ENCODE measurements at regions not wholly inside any gene's neighbourhood (a gene's known extent, or its start where the extent isn't known, plus 50 kb on each side); places are given as distances from the start of the nearest gene placed in this dataset.

DNA sequence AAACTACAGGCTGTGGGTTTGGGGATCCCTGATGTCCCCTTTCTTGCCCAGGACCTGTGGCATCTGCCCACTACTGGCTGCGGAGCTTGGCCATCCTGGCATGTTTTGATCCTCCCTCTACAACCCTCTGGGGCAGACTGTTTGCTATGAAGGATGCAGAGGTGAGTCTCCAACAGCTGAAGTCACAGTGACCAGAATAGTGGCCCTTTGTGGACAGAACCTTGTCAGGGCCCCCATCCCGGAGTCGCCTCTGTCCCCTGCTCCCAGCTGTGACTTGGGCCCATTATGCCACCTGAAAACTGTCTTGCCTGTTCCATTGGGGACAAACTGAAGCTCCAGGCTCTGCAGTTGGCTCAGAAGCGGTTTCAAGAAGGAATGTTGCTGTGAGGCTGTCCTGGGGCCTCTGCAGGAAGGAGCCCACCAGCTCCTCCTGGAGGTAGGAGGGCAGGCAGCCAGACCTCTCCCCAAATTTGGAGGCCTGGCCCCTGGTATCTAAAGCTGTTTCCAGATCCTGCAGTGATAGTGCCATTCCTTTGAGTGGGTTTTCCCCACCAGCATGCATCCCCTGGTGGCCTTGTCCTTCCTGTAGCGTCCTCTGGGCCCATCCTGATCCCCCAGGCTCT is 93.3 kb downstream of the BARX1 start:
- H4K20me1 ChIP-seq (ENCODE audit: control insufficient read depth, insufficient read depth): no peaks in the 10 kb centered on the region
- no peak for ATAC-seq
- H3K9ac ChIP-seq (ENCODE audit: control insufficient read depth, insufficient read depth, low read length): no peak overlapping the region
- RAD21 ChIA-PET (ENCODE audit: unreplicated experiment): no interaction called here
- WGBS (ENCODE audit: insufficient coverage, insufficient replicate concordance, low lambda C conversion rate, missing lambda C conversion rate): 30% methylated on average over 5 of the region's 5 CpGs
- H3K79me2 ChIP-seq (ENCODE audit: control insufficient read depth, insufficient read depth, low read length): no peaks in the 10 kb centered on the region
- intact Hi-C loops (cut with micrococcal nuclease; ENCODE audit: unreplicated experiment) (no loop called here), in situ Hi-C loops (cut with MboI) (no loop called here)
- H2AFZ ChIP-seq (ENCODE audit: control insufficient read depth, low read depth, low read length): no peak overlapping the region
- no TSS peak for BruUV-seq (replicated peaks)
- POLR2A ChIA-PET: no interaction called here
- SMC1A ChIA-PET (ENCODE audit: uncharacterized antibody, unreplicated experiment): no interaction called here
- no peak overlapping the region for H3K27ac ChIP-seq (ENCODE audit: control insufficient read depth, insufficient read depth)
- H3K36me3 ChIP-seq (ENCODE audit: control insufficient read depth in 2 of 2, insufficient read depth in 2 of 2, low read length in 1 of 2): no peaks in the 10 kb centered on the region
- no peak for FAIRE-seq
- DNase-seq (ENCODE audit: low read depth, low spot score): no peak
- no peaks in the 10 kb centered on the region for H3K4me1 ChIP-seq (ENCODE audit: control insufficient read depth, insufficient read depth, low read length)
- H3K4me2 ChIP-seq (ENCODE audit: control insufficient read depth, insufficient read depth): no peak overlapping the region
- TF ChIP-seq, protein P1, sequence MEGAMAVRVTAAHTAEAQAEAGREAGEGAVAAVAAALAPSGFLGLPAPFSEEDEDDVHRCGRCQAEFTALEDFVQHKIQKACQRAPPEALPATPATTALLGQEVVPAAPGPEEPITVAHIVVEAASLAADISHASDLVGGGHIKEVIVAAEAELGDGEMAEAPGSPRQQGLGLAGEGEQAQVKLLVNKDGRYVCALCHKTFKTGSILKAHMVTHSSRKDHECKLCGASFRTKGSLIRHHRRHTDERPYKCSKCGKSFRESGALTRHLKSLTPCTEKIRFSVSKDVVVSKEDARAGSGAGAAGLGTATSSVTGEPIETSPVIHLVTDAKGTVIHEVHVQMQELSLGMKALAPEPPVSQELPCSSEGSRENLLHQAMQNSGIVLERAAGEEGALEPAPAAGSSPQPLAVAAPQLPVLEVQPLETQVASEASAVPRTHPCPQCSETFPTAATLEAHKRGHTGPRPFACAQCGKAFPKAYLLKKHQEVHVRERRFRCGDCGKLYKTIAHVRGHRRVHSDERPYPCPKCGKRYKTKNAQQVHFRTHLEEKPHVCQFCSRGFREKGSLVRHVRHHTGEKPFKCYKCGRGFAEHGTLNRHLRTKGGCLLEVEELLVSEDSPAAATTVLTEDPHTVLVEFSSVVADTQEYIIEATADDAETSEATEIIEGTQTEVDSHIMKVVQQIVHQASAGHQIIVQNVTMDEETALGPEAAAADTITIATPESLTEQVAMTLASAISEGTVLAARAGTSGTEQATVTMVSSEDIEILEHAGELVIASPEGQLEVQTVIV (IDR thresholded peaks at IDR 0.05; ENCODE audit: borderline replicate concordance, partially characterized antibody): no peak
- TF ChIP-seq, protein P2, sequence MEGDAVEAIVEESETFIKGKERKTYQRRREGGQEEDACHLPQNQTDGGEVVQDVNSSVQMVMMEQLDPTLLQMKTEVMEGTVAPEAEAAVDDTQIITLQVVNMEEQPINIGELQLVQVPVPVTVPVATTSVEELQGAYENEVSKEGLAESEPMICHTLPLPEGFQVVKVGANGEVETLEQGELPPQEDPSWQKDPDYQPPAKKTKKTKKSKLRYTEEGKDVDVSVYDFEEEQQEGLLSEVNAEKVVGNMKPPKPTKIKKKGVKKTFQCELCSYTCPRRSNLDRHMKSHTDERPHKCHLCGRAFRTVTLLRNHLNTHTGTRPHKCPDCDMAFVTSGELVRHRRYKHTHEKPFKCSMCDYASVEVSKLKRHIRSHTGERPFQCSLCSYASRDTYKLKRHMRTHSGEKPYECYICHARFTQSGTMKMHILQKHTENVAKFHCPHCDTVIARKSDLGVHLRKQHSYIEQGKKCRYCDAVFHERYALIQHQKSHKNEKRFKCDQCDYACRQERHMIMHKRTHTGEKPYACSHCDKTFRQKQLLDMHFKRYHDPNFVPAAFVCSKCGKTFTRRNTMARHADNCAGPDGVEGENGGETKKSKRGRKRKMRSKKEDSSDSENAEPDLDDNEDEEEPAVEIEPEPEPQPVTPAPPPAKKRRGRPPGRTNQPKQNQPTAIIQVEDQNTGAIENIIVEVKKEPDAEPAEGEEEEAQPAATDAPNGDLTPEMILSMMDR (IDR thresholded peaks at IDR 0.05 in 2 of 3, conservative IDR thresholded peaks at IDR 0.05 in 1 of 3; ENCODE audit: control insufficient read depth in 2 of 3, extremely low read depth in 1 of 3, insufficient read depth in 1 of 3, low read depth in 3 of 3, low read length in 3 of 3): no peak
- TF ChIP-seq, protein P3, sequence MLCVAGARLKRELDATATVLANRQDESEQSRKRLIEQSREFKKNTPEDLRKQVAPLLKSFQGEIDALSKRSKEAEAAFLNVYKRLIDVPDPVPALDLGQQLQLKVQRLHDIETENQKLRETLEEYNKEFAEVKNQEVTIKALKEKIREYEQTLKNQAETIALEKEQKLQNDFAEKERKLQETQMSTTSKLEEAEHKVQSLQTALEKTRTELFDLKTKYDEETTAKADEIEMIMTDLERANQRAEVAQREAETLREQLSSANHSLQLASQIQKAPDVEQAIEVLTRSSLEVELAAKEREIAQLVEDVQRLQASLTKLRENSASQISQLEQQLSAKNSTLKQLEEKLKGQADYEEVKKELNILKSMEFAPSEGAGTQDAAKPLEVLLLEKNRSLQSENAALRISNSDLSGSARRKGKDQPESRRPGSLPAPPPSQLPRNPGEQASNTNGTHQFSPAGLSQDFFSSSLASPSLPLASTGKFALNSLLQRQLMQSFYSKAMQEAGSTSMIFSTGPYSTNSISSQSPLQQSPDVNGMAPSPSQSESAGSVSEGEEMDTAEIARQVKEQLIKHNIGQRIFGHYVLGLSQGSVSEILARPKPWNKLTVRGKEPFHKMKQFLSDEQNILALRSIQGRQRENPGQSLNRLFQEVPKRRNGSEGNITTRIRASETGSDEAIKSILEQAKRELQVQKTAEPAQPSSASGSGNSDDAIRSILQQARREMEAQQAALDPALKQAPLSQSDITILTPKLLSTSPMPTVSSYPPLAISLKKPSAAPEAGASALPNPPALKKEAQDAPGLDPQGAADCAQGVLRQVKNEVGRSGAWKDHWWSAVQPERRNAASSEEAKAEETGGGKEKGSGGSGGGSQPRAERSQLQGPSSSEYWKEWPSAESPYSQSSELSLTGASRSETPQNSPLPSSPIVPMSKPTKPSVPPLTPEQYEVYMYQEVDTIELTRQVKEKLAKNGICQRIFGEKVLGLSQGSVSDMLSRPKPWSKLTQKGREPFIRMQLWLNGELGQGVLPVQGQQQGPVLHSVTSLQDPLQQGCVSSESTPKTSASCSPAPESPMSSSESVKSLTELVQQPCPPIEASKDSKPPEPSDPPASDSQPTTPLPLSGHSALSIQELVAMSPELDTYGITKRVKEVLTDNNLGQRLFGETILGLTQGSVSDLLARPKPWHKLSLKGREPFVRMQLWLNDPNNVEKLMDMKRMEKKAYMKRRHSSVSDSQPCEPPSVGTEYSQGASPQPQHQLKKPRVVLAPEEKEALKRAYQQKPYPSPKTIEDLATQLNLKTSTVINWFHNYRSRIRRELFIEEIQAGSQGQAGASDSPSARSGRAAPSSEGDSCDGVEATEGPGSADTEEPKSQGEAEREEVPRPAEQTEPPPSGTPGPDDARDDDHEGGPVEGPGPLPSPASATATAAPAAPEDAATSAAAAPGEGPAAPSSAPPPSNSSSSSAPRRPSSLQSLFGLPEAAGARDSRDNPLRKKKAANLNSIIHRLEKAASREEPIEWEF (IDR thresholded peaks at IDR 0.05; ENCODE audit: insufficient replicate concordance, low read depth, low read length): no peak
- TF ChIP-seq BMI1 (IDR thresholded peaks at IDR 0.05; ENCODE audit: borderline replicate concordance): no peak
- TF ChIP-seq, protein P4, sequence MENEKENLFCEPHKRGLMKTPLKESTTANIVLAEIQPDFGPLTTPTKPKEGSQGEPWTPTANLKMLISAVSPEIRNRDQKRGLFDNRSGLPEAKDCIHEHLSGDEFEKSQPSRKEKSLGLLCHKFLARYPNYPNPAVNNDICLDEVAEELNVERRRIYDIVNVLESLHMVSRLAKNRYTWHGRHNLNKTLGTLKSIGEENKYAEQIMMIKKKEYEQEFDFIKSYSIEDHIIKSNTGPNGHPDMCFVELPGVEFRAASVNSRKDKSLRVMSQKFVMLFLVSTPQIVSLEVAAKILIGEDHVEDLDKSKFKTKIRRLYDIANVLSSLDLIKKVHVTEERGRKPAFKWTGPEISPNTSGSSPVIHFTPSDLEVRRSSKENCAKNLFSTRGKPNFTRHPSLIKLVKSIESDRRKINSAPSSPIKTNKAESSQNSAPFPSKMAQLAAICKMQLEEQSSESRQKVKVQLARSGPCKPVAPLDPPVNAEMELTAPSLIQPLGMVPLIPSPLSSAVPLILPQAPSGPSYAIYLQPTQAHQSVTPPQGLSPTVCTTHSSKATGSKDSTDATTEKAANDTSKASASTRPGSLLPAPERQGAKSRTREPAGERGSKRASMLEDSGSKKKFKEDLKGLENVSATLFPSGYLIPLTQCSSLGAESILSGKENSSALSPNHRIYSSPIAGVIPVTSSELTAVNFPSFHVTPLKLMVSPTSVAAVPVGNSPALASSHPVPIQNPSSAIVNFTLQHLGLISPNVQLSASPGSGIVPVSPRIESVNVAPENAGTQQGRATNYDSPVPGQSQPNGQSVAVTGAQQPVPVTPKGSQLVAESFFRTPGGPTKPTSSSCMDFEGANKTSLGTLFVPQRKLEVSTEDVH (IDR thresholded peaks at IDR 0.05; ENCODE audit: low read depth, partially characterized antibody): no peak
- no peak for TF ChIP-seq MEF2A (IDR thresholded peaks at IDR 0.05; ENCODE audit: insufficient read depth, low read depth, low read length)
- TF ChIP-seq, protein P5, sequence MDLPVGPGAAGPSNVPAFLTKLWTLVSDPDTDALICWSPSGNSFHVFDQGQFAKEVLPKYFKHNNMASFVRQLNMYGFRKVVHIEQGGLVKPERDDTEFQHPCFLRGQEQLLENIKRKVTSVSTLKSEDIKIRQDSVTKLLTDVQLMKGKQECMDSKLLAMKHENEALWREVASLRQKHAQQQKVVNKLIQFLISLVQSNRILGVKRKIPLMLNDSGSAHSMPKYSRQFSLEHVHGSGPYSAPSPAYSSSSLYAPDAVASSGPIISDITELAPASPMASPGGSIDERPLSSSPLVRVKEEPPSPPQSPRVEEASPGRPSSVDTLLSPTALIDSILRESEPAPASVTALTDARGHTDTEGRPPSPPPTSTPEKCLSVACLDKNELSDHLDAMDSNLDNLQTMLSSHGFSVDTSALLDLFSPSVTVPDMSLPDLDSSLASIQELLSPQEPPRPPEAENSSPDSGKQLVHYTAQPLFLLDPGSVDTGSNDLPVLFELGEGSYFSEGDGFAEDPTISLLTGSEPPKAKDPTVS (IDR thresholded peaks at IDR 0.05; ENCODE audit: low read depth, low read length): no peak
- CTCF ChIA-PET: no interaction called here
- no peak overlapping the region for H3K4me3 ChIP-seq
- H3K9me3 ChIP-seq (replicated peaks; ENCODE audit: control insufficient read depth, insufficient read depth, low read length): no peaks in the 10 kb centered on the region
- H3K27me3 ChIP-seq (replicated peaks in 1 of 2; ENCODE audit: control insufficient read depth in 2 of 2, insufficient read depth in 2 of 2, low read length in 1 of 2): no peaks in the 10 kb centered on the region
